ENCODE measurements at regions not wholly inside any gene's neighbourhood (a gene's known extent, or its start where the extent isn't known, plus 50 kb on each side); places are given as distances from the start of the nearest gene placed in this dataset.

DNA sequence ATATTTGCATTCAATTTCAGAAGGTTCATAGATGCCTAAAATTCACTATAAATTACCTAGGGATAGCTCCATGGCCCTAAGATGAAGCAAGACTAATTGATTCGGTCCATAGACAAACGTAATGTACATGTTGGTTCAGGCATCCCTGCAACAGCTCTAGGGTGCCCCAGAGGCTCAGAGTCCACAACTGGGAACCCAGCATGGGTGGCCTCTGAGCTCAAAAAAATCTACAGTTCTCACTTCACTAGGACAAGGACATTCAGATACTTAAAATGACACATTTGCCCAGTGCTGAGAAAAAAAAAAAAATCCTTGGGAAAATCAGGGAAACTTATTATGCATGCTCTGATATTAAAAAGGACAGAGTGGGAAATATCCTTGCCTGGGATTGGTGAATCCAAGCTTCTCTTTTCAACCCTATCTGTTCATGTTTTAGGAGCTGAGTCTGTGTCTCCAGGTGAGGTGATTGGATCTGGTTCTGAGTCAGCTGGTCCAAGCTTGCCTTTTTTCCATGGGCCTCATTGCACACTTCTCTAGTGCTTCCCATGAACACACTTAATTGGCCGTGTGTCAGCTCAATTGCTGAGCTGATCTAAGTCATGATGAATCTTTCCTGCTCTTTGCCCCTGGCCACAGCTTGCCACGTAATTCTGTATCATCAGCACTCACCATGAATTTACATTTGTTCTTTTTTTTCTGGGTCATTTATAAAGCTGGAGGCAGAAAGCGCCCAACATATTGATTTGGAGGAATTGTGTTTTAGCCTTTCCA, 116.3 kb upstream of the RCN1 start (continued):
- TF ChIP-seq, protein P1, sequence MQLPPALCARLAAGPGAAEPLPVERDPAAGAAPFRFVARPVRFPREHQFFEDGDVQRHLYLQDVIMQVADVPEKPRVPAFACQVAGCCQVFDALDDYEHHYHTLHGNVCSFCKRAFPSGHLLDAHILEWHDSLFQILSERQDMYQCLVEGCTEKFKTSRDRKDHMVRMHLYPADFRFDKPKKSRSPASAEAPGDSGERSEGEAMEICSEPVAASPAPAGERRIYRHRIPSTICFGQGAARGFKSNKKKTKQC (CRISPR knock-in tag; IDR thresholded peaks at IDR 0.05) = no peak
- TF ChIP-seq ZNF146 (CRISPR knock-in tag; IDR thresholded peaks at IDR 0.05; ENCODE audit: unreplicated experiment) = no peak

DNA sequence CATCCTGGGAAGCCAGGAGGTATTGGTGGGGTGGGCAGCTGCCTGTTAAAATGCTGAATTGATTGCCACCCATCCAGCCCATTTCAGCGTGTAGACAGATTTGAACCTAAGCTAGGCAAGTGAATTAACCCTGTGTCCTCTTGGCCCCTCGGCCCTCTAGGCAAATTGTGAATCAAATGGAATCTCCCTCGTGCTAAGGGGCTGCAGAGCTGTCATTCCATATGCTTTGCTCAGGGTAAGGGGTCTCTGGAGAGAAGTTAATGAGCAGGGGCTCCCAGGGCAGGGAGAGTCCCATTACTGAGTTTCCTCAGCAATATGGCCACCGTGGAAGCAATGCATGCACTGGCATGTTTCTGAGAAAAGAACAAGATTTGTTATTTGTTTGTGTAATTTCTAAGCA, 117.7 kb upstream of the RCN1 start:
- FAIRE-seq = no peak
- Histone ChIP-seq H3K9me3 (replicated peaks; ENCODE audit: control insufficient read depth, insufficient read depth, low read depth, low read length) (no peaks in the 10 kb centered on the region), H3K27me3 (ENCODE audit: control insufficient read depth in 2 of 2, insufficient read depth in 2 of 2, low read length in 2 of 2) (peaks cover 4 to 13% of the 10 kb centered on the region in 2 experiments; a peak in 3 of 5 replicates), H3K79me2 (ENCODE audit: control insufficient read depth, insufficient read depth, low read length) (no peaks in the 10 kb centered on the region), H2AFZ (ENCODE audit: low read depth, low read length) (no peak overlapping the region), H3K4me3 (no peak overlapping the region), H3K9ac (ENCODE audit: insufficient read depth in 1 of 2, low read depth in 2 of 2, low read length in 2 of 2) (no peak overlapping the region), H3K36me3 (ENCODE audit: control insufficient read depth, insufficient read depth, low read length) (no peaks in the 10 kb centered on the region), H4K20me1 (replicated peaks; ENCODE audit: control insufficient read depth, insufficient read depth, low read length) (no peaks in the 10 kb centered on the region), H3K27ac (ENCODE audit: extremely low read depth, low read depth, low read length) (no peak overlapping the region), H3K4me2 (ENCODE audit: insufficient read depth, low read length) (no peak overlapping the region), H3K9me1 (ENCODE audit: control insufficient read depth, insufficient read depth, low read length) (no peaks in the 10 kb centered on the region), H3K4me1 (replicated peaks in 1 of 2; ENCODE audit: control insufficient read depth in 2 of 2, insufficient read depth in 2 of 2, low read length in 2 of 2) (no peaks in the 10 kb centered on the region)
- no peak for DNase-seq (ENCODE audit: extremely low read depth in 1 of 4, low spot score in 3 of 4)
- in situ Hi-C loops (cut with MboI) = no loop called here
- ChIA-PET POLR2A (interaction anchor here (1.4 kb wide), 1 partner anchor 16 kb away, joined by 4 read pairs; no protein-coding TSS in a partner anchor), CTCF (ENCODE audit: low intra/inter-chr PET ratio) (no interaction called here)
- intact Hi-C loops (cut with micrococcal nuclease) = no loop called here
- BruUV-seq (replicated peaks) = no TSS peak
- 0% methylated on average over 4 of the region's 4 CpGs for WGBS (ENCODE audit: insufficient coverage, low coverage, missing lambda C conversion rate)
- ATAC-seq = no peak
- TF ChIP-seq, protein P2, sequence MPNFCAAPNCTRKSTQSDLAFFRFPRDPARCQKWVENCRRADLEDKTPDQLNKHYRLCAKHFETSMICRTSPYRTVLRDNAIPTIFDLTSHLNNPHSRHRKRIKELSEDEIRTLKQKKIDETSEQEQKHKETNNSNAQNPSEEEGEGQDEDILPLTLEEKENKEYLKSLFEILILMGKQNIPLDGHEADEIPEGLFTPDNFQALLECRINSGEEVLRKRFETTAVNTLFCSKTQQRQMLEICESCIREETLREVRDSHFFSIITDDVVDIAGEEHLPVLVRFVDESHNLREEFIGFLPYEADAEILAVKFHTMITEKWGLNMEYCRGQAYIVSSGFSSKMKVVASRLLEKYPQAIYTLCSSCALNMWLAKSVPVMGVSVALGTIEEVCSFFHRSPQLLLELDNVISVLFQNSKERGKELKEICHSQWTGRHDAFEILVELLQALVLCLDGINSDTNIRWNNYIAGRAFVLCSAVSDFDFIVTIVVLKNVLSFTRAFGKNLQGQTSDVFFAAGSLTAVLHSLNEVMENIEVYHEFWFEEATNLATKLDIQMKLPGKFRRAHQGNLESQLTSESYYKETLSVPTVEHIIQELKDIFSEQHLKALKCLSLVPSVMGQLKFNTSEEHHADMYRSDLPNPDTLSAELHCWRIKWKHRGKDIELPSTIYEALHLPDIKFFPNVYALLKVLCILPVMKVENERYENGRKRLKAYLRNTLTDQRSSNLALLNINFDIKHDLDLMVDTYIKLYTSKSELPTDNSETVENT (CRISPR knock-in tag; IDR thresholded peaks at IDR 0.05) = no peak
- TF ChIP-seq DNMT1 (IDR thresholded peaks at IDR 0.05) (no peak), TCFL5 (CRISPR knock-in tag; conservative IDR thresholded peaks at IDR 0.05) (no peak), FOXM1 (IDR thresholded peaks at IDR 0.05; ENCODE audit: low read depth) (no peak), FOXM1 (CRISPR knock-in tag; IDR thresholded peaks at IDR 0.05; ENCODE audit: low read depth) (no peak), SIRT6 (IDR thresholded peaks at IDR 0.05; ENCODE audit: low read depth, low read length) (no peak), ELF2 (CRISPR knock-in tag; IDR thresholded peaks at IDR 0.05) (no peak), RBM22 (IDR thresholded peaks at IDR 0.05; ENCODE audit: low read depth, low read length, poor library complexity, severe bottlenecking) (no peak), ZKSCAN1 (IDR thresholded peaks at IDR 0.05; ENCODE audit: low read depth, low read length) (no peak), RBM14 (IDR thresholded peaks at IDR 0.05; ENCODE audit: borderline replicate concordance, insufficient read depth, low read depth, low read length) (no peak), ZNF124 (CRISPR knock-in tag; IDR thresholded peaks at IDR 0.05) (no peak)
- TF ChIP-seq, protein P3, sequence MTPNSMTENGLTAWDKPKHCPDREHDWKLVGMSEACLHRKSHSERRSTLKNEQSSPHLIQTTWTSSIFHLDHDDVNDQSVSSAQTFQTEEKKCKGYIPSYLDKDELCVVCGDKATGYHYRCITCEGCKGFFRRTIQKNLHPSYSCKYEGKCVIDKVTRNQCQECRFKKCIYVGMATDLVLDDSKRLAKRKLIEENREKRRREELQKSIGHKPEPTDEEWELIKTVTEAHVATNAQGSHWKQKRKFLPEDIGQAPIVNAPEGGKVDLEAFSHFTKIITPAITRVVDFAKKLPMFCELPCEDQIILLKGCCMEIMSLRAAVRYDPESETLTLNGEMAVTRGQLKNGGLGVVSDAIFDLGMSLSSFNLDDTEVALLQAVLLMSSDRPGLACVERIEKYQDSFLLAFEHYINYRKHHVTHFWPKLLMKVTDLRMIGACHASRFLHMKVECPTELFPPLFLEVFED (CRISPR knock-in tag; conservative IDR thresholded peaks at IDR 0.05) = no peak
- TF ChIP-seq, protein P4, sequence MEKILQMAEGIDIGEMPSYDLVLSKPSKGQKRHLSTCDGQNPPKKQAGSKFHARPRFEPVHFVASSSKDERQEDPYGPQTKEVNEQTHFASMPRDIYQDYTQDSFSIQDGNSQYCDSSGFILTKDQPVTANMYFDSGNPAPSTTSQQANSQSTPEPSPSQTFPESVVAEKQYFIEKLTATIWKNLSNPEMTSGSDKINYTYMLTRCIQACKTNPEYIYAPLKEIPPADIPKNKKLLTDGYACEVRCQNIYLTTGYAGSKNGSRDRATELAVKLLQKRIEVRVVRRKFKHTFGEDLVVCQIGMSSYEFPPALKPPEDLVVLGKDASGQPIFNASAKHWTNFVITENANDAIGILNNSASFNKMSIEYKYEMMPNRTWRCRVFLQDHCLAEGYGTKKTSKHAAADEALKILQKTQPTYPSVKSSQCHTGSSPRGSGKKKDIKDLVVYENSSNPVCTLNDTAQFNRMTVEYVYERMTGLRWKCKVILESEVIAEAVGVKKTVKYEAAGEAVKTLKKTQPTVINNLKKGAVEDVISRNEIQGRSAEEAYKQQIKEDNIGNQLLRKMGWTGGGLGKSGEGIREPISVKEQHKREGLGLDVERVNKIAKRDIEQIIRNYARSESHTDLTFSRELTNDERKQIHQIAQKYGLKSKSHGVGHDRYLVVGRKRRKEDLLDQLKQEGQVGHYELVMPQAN (IDR thresholded peaks at IDR 0.05; ENCODE audit: borderline replicate concordance) = no peak
